ENCODE measurements at regions not wholly inside any gene's neighbourhood (a gene's known extent, or its start where the extent isn't known, plus 50 kb on each side); places are given as distances from the start of the nearest gene placed in this dataset.
A peak's percentile ranks its signal among the peaks of the same experiment; 100 is the strongest.

GRCh38 chr11:129248618-129249017 is 56.5 kb upstream of the ARHGAP32 start:
- H3K4me3 ChIP-seq (ENCODE audit: low read depth, low read length, poor library complexity, severe bottlenecking): no peak overlapping the region
- peak; percentile 76 for DNase-seq (ENCODE audit: low spot score)
- POLR2A ChIA-PET (ENCODE audit: low non-redundant PET): no interaction called here

GRCh38 chr11:129247135-129247534 is 55.0 kb upstream of the ARHGAP32 start:
- Histone ChIP-seq H3K36me3 (ENCODE audit: insufficient read depth, low read length, poor library complexity, severe bottlenecking) (no peaks in the 10 kb centered on the region), H3K4me3 (ENCODE audit: low read depth, low read length, poor library complexity, severe bottlenecking) (no peak overlapping the region), H3K27me3 (replicated peaks; ENCODE audit: insufficient read depth, low read depth, low read length, poor library complexity) (no peaks in the 10 kb centered on the region), H3K4me1 (ENCODE audit: insufficient read depth, low read length, poor library complexity, severe bottlenecking) (peaks cover 57% of the 10 kb centered on the region), H3K9me3 (ENCODE audit: low read depth, low read length, poor library complexity, severe bottlenecking) (no peaks in the 10 kb centered on the region), H3K27ac (ENCODE audit: low read depth, low read length, poor library complexity, severe bottlenecking) (peak overlapping the region; percentile 21)
- intact Hi-C loops (cut with micrococcal nuclease; ENCODE audit: unreplicated experiment): no loop called here
- no TSS peak for BruUV-seq (replicated peaks)
- peak; percentile 87 for DNase-seq (ENCODE audit: low spot score)
- TF ChIP-seq EZH2 (IDR thresholded peaks at IDR 0.05; ENCODE audit: borderline replicate concordance, low read depth, low read length, poor library complexity, severe bottlenecking): no peak
- no peak for TF ChIP-seq CTCF (conservative IDR thresholded peaks at IDR 0.05; ENCODE audit: low read depth, low read length)
- CTCF ChIA-PET: interaction anchor here (0.9 kb wide), 1 partner anchor 85 kb away, joined by 3 read pairs; no protein-coding TSS in a partner anchor
- POLR2A ChIA-PET (ENCODE audit: low non-redundant PET): no interaction called here

More at GRCh38 chr11:129248618-129249017, 56.5 kb upstream of the ARHGAP32 start:
- H3K27me3 ChIP-seq (replicated peaks; ENCODE audit: insufficient read depth, low read depth, low read length, poor library complexity): no peaks in the 10 kb centered on the region
- no peaks in the 10 kb centered on the region for H3K9me3 ChIP-seq (ENCODE audit: low read depth, low read length, poor library complexity, severe bottlenecking)
- H3K27ac ChIP-seq (ENCODE audit: low read depth, low read length, poor library complexity, severe bottlenecking): peak overlapping the region; percentile 21
- intact Hi-C loops (cut with micrococcal nuclease; ENCODE audit: unreplicated experiment): no loop called here
- no TSS peak for BruUV-seq (replicated peaks)
- CTCF ChIA-PET: no interaction called here
- TF ChIP-seq CTCF (conservative IDR thresholded peaks at IDR 0.05; ENCODE audit: low read depth, low read length): no peak
- no peak for TF ChIP-seq EZH2 (IDR thresholded peaks at IDR 0.05; ENCODE audit: borderline replicate concordance, low read depth, low read length, poor library complexity, severe bottlenecking)
- H3K4me1 ChIP-seq (ENCODE audit: insufficient read depth, low read length, poor library complexity, severe bottlenecking): peaks cover 68% of the 10 kb centered on the region
- no peaks in the 10 kb centered on the region for H3K36me3 ChIP-seq (ENCODE audit: insufficient read depth, low read length, poor library complexity, severe bottlenecking)

- Histone ChIP-seq H3K4me3 (ENCODE audit: low read depth, low read length, poor library complexity, severe bottlenecking) (no peak overlapping the region), H3K27ac (ENCODE audit: low read depth, low read length, poor library complexity, severe bottlenecking) (no peak overlapping the region), H3K27me3 (replicated peaks; ENCODE audit: insufficient read depth, low read depth, low read length, poor library complexity) (no peaks in the 10 kb centered on the region), H3K9me3 (ENCODE audit: low read depth, low read length, poor library complexity, severe bottlenecking) (no peaks in the 10 kb centered on the region), H3K4me1 (ENCODE audit: insufficient read depth, low read length, poor library complexity, severe bottlenecking) (peaks cover 21% of the 10 kb centered on the region), H3K36me3 (ENCODE audit: insufficient read depth, low read length, poor library complexity, severe bottlenecking) (no peaks in the 10 kb centered on the region)
- CTCF ChIA-PET: no interaction called here
- no peak for DNase-seq (ENCODE audit: low spot score)
- TF ChIP-seq EZH2 (IDR thresholded peaks at IDR 0.05; ENCODE audit: borderline replicate concordance, low read depth, low read length, poor library complexity, severe bottlenecking) (no peak), CTCF (conservative IDR thresholded peaks at IDR 0.05; ENCODE audit: low read depth, low read length) (no peak)
- POLR2A ChIA-PET (ENCODE audit: low non-redundant PET): no interaction called here
- no TSS peak for BruUV-seq (replicated peaks)
- intact Hi-C loops (cut with micrococcal nuclease; ENCODE audit: unreplicated experiment): no loop called here
Observed at GRCh38 chr11:129242855-129243254, 50.7 kb upstream of the ARHGAP32 start.

Measured in A673 (cell line).